Dermis microvascular lymphatic vessel endothelial cell (primary cell): ENCODE measurements at regions not wholly inside any gene's neighbourhood (a gene's known extent, or its start where the extent isn't known, plus 50 kb on each side); places are given as distances from the start of the nearest gene placed in this dataset.
"Not testable (repeated sequence)": the region's sequence is repeated elsewhere in the genome, so short reads cannot be mapped to it uniquely, and the experiment has no call there.

Experiments used
- DNase-seq, 2 donors: peaks; one replicate each; pipeline versions ENCODE4 v3.0.0 to v3.0.0-alpha.2; 2010; ENCODE audit warnings: low read depth in 2 of 2

DNA sequence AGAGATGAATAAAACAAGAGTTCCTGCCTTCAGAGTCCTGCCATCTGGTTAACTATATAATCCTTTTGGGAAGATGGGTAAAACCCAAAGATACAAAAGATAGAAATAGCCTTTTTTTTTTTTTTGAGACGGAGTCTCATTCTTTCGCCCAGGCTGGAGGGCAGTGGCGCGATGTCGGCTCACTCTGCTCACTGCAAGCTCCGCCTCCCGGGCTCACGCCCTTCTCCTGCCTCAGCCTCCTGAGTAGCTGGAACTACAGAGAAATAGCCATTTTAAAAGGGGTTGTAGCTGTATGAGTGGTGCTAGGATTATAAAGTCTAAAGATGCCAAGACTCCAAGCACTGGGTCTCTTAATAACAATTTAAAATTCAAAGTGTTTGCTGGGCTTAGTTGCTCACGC is 97.2 kb downstream of the KDR start:
- no peak for DNase-seq

DNA sequence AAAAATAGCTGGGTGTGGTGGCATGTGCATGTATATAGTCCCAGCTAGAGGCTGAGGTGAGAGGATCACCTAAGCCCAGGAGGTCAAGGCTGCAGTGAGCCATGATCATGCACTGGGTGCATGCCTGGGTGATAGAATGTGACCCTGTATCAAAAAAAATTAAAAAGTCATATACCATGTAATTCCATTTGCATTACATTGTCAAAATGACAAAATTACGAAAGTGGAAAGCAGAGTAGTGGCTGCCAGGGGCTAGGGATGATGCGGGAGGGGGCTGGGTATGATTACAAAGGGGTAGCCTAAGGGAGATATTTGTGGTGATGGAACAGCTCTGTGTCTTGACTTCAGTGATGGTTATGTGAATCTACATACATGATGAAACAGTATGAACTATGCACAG is 97.8 kb downstream of the KDR start:
- no peak for DNase-seq

DNA sequence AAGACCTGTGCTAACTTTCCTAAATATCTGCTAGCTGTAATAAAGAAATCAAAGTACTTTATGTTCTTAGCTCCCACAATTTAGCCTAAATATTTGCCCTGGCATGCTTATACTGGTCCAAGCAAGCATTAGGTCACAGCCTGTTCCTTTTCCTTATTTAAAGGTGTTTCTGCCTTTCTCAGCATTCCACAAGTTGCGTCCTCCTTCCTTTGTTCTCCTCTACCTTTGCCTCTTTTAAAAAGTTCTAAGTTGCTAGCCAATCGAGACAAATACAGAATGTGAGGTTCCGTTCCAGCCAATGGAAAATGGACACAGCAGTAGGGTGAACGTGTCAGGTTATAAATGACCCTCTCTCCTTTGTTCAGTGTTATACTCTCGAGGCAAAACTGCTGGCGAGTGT is 99.9 kb downstream of the KDR start:
- DNase-seq: not testable (repeated sequence)

GRCh38 chr4:55023030-55023429 is 102.4 kb downstream of the KDR start:
- DNase-seq: no peak

- DNase-seq: no peak
Measured at GRCh38 chr4:55021214-55021613, 104.2 kb downstream of the KDR start.

DNA sequence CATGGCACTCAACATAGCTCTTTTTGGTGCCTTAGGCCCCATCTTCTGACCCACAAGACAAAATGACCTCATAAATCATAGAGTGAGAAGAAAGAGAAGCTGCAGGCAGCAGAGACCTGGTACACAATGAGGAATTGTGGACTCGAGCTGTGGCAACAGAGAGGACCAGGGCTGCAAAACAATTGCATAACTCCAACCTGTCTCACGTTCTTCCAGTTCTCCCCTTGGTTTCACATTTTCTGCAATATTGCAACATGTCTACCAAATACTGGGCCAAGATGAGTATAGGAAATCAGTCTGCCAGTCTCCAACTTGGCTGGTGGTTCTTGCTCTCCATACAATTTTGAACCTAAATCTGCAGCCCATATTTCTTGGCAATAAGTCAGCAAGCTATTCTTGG is 105.3 kb downstream of the KDR start:
- DNase-seq: no peak

DNA sequence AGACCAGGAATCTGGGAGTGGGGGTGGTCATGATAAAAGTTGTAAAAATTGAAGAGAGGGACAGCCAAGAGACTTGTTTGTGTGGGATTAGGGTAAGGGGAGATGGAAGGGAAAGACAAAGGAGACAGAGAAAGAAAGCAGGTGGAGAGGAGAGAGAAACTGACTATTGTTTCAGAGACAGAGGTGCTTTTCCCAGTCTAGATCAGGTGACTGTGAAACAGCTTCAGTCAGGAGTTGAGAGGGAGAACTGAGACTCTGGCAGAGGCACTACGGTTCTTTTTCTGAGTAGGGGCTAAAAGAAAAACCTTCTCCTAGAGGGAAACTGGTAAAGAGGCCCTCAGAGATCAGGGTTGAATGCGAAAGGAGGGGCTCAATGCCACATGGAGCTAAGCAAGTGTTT is 106.4 kb downstream of the KDR start:
- no peak for DNase-seq

DNA sequence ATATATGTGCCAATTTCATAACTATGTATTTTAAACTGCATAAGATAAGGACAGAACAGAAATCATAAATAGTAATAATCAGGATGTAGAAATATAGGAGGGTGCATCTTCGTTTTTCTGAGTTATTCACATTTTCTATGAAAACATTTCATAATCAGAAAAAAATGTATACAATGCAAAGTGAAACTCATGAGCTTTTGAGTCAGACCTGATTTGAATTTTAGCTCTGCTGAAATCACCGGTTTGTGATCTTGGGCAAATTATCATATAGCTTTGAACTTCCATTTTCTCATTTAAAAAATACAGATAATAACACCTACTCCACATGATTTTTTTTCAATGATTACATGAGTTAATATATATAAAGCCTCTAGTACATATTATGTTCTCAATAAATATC is 106.9 kb downstream of the KDR start:
- no peak for DNase-seq

DNA sequence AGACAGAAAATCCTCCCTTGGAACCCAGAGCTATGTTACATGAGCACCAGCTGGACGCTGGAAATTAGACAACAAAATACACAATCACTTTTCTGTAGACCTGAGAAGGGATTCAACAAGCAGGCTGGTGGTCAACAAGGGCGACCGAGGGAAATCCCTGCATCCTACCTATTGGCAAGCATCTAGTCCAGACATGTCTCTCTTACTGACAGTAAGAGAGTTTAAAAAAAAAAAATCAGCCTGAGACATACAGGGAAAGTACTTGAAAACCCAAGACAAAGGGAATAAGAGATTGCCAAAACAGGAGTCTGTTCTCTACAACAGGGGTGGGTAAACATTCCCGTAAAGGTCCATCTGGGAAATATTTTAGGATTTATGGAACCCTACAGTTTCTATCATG is 108.0 kb downstream of the KDR start:
- DNase-seq: no peak

DNA sequence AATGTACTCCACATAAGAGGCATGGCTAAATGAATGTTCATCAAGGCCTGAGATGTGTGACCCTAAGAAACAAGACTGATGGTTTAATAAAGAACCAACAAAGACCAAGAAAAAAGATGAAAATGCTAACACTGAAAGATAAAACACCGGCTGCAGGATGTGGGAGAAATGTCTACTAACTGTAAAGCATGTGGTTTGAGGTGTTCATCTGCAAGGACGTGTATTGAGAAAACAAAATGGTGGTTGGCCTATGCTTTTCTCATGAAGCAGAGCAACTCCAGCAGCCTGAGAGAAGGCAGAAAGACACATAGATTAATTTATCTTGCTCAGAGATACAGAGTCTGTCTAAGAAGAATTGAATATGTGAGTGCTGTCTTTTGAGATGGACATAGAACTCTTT is 109.3 kb downstream of the KDR start:
- DNase-seq: no peak

- DNase-seq: no peak
Measured at GRCh38 chr4:55014876-55015275, 110.5 kb downstream of the KDR start.

DNA sequence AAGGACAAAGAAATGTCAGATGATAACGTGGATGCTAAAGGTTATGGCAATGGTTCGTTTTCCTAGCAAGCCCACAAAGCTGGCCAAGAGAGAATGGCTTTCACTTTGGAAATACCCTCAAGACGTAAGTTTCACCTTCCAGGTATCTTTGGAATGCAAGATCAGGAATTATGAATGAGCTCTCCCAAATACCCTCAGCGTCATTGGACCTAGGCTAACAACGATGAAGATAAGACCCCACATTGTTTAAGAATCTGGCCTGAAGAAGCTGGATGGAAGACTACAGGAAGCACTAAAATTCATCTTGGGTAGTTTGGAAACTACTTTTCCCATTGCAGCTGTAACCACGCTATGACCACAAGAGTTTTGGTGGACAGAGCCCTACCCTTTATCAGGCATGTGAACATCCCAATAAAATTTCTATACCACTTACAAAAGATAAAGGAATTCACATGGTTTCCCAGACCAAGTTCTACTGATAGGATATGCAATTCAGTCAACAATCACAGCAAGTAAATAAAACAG is 111.9 kb downstream of the KDR start:
- no peak for DNase-seq

DNA sequence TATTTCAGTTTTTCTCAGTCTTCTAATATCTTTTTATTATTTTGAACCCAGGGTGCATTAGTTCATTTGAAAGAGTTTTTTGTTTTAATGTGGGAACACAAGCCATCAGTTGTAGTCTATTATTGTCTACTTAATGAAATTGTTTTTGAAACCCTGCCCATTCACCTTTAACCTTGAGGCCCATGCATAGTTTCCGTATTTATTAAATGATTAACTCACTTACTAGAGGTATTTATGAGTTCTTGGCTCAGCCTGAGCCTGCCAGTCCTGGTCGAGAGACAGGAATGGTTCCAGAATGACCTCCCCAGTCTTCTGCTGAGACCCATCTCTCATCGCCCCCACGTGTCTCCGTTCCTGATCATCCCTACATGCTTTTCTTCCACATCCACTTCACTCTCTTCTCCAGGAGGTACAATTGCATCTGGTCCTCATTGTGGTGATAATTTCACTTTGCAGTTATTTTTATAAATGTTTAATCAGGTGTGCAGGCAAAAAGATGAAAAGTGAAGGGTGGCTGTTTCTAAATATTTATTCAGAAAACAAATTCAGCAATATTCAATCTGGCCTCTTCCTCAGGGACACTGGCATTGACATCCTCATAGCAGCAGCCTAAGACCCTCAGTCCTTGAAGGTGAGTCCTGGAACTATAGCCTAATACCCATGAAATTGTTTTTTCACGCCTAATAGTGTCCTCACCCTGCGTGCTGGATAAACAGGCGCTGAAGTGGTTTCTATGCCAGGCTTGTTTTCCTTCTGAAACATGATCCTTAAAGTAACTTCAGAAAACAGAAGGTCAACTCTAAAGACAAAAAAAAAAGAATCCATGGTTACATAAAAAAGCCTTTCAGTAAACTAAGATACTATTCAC is 112.8 kb downstream of the KDR start:
- peak; percentile 52 to 59 for DNase-seq

DNA sequence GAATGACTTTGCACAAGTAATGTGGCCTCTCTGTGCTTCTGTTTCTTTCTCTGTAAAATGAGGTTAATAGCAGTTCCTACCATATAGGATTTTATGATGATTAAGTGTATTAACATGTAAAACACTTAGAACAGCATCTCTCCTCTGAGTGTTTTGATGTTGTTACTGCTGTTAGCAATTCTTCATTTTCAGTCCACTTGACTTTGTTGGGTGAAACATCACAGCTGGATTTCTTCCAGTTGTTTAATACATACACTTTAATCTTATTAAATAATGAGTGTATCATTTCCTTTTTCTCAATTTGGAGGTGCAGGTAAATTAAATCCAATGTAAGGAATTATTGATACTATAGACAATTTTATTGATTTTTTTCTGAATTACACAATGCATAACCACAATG is 113.6 kb downstream of the KDR start:
- no peak for DNase-seq

- DNase-seq: no peak
Measured at GRCh38 chr4:55010550-55010949, 114.8 kb downstream of the KDR start.

- DNase-seq: peak; percentile 95 to 96
Measured at GRCh38 chr4:55008166-55009056, 117.0 kb downstream of the KDR start.

- DNase-seq: no peak
Measured at GRCh38 chr4:55005910-55006309, 119.5 kb downstream of the KDR start.

- DNase-seq: peak in 1 of 2 donors; percentile 50
Measured at GRCh38 chr4:55004831-55005230, 120.6 kb downstream of the KDR start.

DNA sequence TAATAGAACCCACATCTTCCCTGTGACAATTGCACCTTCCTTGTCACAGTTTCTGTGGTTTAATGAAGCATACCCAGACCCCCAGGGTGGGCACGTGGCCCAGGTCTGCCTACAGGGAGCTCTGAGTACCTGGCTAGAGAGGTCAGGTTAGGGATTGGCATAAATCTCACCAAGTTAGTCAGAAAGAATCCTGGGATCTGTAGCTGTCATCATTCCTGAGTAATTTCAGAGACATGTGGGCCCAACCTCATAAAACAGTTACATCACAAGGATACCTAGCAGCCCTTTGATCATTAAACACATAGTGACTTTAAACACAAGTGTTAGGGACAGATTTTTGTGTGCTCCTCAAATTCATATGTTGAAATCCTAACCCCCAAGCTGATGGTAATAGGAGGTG is 123.0 kb downstream of the KDR start:
- no peak for DNase-seq

DNA sequence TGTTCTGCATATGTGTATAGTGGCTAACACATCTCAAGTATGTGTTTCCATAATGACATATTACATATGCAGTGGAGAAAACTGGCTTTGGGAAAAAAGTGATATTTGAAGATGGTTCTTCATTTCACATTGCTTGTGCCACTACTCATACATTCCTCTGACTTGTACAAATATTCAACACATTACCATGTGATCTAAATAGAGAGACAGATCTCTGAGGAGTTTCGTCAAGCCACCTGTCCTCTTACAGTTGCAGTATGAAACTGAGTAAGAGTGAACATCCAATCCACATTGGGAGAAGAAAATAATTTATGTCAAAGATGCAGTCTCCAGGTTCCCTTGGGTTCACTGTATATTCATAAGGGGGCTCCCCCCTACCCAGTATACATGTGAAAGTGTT is 123.9 kb downstream of the KDR start:
- DNase-seq: no peak

DNA sequence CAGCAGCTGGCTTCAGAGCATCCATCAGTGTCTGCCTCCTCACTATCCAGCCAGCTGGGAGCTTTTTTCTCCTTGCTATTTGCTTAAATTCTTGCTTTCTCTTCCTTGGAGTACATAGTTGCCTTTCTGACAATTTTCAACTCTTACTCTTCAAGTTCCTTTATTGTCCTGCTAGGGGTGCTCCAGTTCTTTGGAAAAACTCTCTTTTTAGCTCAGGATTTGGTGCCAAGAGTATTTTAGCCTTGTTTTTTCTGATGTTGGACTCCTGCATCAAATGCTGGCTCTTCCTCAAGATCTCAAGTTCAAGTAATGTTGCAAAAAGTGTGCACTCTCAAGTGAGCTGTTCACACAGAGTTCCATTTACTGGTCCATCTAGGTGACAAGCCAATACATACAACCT is 126.4 kb downstream of the KDR start:
- DNase-seq: peak; percentile 33 to 67

DNA sequence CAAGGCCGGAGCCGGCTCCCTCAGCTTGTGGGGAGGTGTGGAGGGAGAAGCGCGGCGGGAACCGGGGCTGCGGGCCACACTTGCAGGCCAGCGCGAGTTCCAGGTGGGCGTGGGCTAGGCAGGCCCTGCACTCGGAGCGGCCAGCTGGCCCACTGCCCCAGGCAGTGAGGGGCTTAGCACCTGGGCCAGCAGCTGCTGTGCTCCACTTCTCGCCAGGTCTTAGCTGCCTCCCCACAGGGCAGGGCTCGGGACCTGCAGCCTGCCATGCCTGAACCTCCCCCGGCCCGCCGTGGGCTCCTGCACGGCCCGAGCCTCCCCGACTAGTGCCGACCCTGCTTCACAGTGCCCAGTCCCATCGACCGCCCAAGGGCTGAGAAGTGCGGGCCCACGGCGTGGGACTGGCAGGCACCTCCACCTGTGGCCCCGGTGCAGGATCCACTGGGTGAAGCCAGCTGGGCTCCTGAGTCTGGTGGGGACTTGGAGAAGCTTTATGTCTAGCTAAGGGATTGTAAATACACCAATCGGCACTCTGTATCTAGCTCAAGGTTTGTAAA is 131.8 kb downstream of the KDR start:
- DNase-seq: not testable (repeated sequence)
